SKM-1 treated with dmso at 0.1 percent for 144 hours (cell line): ENCODE measurements at regions not wholly inside any gene's neighbourhood (a gene's known extent, or its start where the extent isn't known, plus 50 kb on each side); places are given as distances from the start of the nearest gene placed in this dataset.
A peak's percentile ranks its signal among the peaks of the same experiment; 100 is the strongest.

Source experiments
- DNase-seq: peaks from one replicate; lab custom pipeline; 2025; ENCODE audit not compliant: unreplicated experiment; lab: John Stamatoyannopoulos, UW

DNA sequence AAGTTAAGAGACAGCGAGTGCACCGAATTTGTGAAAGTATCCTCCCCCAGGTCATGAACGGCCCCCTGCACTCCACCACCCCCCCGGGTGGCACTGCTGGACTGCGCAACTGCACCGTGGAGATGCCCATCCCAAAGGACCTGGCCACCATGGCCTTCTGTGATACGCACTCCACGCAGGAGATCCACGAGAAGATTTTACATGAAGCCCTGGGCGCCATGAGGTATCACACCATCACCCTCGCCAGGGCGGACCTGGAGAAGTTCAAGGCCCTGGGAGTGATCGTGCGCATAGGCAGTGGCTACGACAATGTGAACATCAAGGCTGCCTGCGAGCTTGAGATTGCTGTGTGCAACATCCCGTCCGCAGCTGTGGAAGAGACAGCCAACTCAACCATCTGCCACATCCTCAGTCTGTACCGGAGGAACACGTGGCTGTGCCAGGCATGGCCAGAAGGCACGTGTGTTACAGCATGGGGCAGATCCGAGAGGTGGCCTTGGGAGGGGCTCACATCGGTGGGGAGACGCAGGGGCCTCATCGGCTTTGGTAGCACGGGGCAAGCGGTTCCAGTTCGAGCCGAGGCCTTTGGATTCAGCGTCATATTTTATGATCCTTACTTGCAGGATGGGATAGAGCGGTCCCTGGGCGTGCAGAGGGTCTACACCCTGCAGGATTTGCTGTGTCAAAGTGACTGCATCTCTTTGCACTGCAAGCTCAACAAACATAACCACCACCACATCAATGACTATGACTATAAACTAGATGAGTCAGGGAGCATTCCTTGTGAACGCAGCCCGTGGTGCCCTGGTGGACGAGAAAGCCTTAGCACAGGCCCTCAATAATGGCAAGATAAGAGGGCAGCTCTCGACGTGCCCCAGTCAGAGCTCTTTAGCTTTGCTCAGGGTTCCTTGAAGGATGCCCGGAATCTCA is 290.8 kb upstream of the MC4R start:
- no peak for DNase-seq

DNA sequence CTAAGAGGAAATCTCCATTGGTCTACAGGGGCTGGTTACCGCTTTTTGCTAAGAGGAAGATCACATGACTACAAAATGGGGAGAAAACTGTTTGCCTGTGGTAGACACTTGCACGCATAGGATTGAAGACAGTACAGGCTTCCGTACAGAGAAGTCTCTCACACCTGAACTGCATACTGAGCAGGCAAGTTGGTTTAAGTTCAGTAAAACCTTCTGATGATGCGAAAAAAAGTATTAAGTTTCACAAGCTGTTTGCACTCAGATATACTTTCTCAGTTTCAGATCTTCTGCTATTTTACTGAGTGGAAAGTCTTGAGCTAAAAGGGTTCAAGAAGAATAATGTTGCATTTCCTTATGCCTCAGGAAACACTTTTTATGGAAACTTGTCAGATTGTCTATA is 292.2 kb upstream of the MC4R start:
- no peak for DNase-seq

GRCh38 chr18:60667016-60667415 is 294.4 kb upstream of the MC4R start:
- DNase-seq: no peak

DNA sequence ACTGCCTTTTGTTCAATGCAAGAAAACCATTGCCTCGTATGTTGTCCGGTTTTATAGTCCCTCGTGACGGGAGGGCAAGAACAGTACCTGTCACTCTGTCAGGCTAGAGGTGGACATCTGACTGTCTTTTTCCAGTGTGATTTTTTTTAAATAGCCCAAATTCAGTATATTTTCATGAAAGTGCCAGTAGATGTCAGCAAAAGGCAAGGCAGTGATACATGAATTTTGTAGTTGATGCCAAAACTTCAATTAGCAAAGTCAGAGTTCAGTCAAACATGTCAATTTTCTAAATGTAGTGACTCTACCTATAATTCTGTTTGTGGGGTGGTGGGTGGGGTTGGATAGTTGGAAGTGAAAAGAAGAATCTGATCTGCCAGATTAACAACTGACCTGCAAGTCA is 296.0 kb upstream of the MC4R start:
- DNase-seq: no peak

GRCh38 chr18:60669938-60670337 is 297.4 kb upstream of the MC4R start:
- no peak for DNase-seq

GRCh38 chr18:60671021-60671420 is 298.4 kb upstream of the MC4R start:
- no peak for DNase-seq

DNA sequence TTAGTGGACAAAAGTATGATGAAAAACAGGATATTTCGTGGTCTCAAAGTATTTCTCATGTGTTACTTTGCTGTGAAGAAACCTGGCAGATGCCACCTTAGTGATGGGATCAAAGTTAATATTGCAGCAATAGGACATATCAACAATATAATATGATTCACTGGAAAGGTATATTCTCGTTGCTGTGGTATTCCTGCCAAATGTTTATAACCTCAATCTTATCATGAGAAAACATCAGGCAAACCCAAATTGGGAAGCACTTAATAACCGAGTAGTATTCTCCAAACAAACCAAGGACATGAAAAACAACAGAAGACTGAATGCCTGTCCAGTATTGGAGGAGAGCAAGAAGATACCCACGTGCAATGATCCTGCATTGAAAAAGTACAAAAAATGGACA is 302.6 kb upstream of the MC4R start:
- no peak for DNase-seq

GRCh38 chr18:60675801-60676200 is 303.2 kb upstream of the MC4R start:
- DNase-seq: no peak

GRCh38 chr18:60676815-60677214 is 304.2 kb upstream of the MC4R start:
- no peak for DNase-seq

- DNase-seq: peak; percentile 27
These were observed 312.4 kb upstream of the MC4R start for GRCh38 chr18:60684843-60685513.

DNA sequence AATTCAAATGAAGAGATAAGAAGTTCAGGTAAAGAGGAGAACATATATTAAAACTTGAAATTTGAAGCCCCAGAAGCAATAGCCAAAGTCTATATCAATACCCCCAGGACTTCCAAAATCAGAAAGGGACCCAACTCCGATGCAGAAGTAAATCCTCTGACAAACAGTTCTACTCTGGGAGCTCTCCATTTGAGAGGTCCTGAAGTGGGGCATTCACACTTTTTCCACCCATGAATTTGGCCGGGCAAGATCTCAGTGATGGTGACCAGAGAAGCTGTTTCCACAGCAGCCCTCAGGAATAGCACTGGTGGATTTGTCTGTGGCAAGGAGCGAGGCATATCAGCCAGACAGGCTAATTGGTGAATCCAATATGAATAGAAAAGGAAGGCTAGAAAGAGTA is 313.6 kb upstream of the MC4R start:
- DNase-seq: no peak

GRCh38 chr18:60691061-60691460 is 318.5 kb upstream of the MC4R start:
- no peak for DNase-seq

- no peak for DNase-seq
These were observed 320.9 kb upstream of the MC4R start for GRCh38 chr18:60693426-60693825.

GRCh38 chr18:60698901-60699300 is 326.3 kb upstream of the MC4R start:
- DNase-seq: no peak

GRCh38 chr18:60722742-60723141 is 350.2 kb upstream of the MC4R start:
- DNase-seq: no peak

- DNase-seq: no peak
These were observed 359.6 kb upstream of the MC4R start for GRCh38 chr18:60732143-60732542.

DNA sequence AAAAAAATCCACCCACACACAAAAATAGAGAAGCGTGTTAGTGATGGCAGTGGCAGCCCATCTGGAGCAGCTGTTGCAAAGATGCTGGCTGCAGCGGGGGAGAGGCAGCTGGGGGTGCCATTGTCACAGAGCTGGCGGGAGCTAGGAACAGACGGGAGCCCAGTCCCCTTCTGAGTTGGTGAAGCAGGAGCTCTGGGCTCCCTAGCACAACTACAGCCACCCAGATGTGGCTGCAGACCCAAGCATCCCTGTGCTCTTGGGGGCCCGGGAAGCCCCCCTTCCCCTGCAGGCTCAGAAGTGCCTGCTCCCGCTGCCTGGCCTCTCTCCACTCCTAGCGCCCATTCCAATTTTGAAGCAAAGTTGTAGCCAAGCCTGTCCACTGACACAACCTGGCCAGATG is 366.6 kb upstream of the MC4R start:
- no peak for DNase-seq

- DNase-seq: no peak
These were observed 367.7 kb upstream of the MC4R start for GRCh38 chr18:60740313-60740712.

GRCh38 chr18:60746491-60746890 is 373.9 kb upstream of the MC4R start:
- no peak for DNase-seq

DNA sequence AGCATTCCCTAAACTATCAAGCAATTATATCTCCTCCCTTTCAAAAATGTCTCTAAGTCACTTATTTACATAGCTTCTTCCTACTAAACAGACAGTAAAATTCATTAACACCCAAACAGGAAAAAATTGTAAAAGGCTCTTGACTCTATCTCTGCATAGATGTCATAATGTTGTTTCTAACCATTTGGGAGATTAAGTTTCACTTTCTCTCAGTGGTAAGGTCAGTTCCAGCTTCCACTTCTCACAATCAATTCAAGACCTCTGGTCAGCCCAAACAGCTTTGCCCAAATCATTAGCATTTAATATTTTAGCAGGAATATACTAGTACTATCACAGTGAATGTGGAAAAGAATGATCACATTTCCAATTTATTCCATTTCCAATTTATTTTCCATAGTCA is 374.3 kb upstream of the MC4R start:
- DNase-seq: no peak

DNA sequence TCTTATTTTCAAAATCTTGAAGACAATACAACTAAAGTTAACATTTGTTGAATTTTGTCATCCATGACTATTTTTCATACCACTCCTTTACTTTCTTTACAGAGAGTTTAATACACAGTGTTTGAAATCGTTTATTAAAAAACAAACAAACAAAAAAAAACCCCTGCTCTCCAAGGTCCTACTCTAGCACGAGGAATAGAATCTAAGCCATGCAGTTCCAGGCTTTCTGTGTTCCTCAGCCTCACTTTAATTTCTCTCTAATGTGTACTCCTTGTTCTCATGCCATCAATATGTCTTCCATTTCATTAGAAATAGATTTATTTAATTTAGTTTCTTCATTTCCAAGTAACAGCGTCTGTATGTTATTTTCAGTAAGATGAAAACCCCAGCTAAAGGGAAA is 381.2 kb upstream of the MC4R start:
- no peak for DNase-seq

DNA sequence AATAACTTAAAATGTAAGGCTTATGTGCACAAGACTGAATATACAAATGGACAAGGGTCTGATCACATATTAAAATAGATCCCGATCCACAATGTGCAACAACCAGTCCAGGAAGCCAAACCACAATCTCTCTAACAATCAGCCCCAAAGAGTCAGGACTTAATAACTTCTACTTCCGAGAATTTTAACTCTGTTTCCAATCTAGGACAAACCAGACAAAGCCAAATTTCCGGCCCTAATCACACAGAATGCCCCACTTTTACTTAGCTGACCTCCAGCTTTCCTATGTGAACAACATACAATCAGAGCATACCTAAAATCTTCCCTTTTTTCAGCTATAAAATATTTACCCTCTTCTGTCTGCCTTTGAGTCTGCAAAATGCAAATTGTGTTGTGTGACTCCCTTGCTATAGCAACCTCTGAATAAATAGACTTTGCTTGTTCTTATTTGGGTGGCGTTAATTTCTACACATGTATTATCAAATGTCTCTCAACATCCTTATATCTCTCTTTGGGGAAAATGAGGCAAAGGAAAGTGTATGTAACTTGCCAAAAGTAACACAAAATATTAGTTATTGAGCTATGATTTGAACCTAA is 381.9 kb upstream of the MC4R start:
- DNase-seq: no peak
